ENCODE measurements at regions not wholly inside any gene's neighbourhood (a gene's known extent, or its start where the extent isn't known, plus 50 kb on each side); places are given as distances from the start of the nearest gene placed in this dataset.
A peak's percentile ranks its signal among the peaks of the same experiment; 100 is the strongest.
"Not testable (repeated sequence)": the region's sequence is repeated elsewhere in the genome, so short reads cannot be mapped to it uniquely, and the experiment has no call there.

GRCh38 chr16:88190592-88191095 lies 192.1 kb upstream of the ZNF469 start:
- DNase-seq, result not testable (repeated sequence)

DNA sequence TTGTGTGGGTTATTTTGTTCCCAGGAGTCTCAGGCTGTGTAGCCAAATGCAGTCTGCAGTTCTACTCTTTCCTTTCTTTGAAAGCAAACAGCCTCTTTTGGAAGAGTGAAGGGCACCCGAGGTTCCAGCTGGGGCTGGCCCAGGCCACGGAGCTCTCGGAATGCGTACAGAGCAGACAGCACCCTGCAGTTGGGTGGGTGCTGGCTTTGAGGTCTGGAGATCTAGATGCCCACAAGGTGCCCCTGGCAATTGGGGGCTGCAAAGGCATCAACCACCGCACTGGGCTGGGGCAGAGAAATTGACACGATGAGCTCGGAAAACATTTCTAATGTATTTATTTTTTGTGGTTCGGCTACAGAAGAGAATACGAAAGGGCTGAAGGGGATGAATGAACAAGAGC lies 191.6 kb upstream of the ZNF469 start:
- DNase-seq, result not testable (repeated sequence)

- no peak for DNase-seq
Observed at GRCh38 chr16:88192601-88193000, 190.2 kb upstream of the ZNF469 start.

- peak; percentile 52 for DNase-seq
Observed at GRCh38 chr16:88193706-88194396, 188.9 kb upstream of the ZNF469 start.

- peak; percentile 70 for DNase-seq
Observed at GRCh38 chr16:88194397-88195268, 188.1 kb upstream of the ZNF469 start.

DNA sequence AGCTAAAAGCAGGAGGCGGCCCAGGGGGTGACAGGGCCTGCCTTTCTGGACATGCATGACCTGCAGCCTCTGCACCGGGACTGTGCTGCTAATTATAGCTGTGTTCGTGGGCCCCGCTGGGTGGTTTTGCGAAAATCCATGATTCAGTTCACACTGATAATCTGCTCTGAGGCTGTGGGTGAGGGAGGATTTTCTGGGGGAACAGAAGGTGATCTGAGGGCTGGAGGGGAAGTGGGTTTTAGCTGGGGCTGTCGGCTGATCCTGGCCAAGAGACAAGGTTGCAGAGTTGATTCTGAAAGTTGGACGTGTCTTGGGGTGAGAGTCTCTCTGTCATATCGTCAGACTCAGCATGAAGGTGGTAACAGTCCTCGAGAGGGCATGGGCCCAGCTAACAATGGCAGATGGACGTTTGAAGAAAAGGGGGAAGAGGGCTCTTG lies 187.5 kb upstream of the ZNF469 start:
- no peak for DNase-seq

DNA sequence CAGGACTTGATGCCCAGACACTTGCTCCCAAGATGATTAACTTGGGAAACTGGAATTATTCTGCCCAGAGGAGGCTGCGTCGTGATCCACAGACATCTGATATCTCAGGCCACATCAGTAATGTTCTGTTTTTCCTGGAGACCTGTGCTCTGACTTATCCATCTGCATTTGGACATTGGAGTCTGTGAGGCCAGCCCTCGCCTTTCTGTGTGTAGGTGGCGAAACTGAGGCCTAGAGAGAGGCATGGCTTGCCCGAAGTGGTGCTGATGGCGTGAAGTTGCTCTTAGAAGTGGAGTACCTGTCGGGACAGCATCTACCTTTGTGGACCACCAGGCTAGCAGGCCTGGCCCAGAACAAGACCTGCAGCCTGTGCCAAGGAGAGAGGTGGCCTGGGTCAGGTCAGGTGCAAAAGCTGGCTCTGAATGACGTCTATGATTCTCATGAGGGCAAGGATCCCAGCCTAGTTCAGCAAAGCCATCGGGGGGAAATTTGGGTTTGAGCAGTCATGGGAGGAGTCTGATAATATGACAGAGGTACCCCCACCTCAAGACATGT lies 186.8 kb upstream of the ZNF469 start:
- no peak for DNase-seq

GRCh38 chr16:88196471-88197400 lies 186.0 kb upstream of the ZNF469 start:
- no peak for DNase-seq

- DNase-seq, result no peak
Observed at GRCh38 chr16:88197481-88198456, 185.0 kb upstream of the ZNF469 start.

- not testable (repeated sequence) for DNase-seq
Observed at GRCh38 chr16:88198457-88199295, 184.1 kb upstream of the ZNF469 start.

DNA sequence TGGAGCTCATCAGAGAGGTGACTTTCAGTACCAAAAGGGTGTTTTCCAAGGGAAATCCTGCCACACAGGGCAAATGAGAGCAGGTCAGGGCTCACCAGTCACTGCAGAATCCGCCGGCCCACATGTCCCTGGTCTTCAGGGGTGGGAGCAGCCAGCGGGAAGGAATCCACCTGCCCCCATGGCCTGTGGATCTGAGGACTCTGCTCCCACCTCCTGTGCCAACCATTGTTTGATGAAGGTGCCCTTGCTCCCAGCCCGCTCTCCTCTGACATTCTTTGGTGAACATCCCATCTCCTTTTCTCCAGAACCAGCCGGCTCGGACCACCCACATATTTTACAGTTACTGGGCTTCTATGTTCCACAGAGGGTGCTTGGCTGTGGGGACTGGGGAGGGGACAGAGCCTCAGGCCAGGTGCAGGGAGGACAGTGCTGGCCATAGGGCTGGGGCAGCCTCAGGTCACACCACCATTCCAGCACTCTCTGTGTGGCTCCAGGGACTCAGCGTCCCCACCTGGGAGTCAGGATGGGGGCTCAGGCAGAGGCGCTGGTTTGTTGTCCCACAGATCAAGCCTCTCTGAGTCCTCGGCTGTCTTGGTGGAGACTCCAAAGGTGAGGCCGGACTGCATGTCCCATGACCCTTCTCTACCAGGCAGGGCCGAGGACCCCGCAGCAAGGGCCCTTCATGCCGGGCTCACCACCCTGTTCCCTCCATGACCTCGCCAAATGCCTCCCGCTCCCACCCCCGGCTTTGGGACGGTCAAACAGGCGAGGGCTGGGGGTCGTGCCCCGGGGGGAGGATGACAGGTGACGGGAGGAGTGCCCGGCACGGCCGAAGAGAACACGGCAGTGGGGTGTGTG lies 183.2 kb upstream of the ZNF469 start:
- DNase-seq, result not testable (repeated sequence)

DNA sequence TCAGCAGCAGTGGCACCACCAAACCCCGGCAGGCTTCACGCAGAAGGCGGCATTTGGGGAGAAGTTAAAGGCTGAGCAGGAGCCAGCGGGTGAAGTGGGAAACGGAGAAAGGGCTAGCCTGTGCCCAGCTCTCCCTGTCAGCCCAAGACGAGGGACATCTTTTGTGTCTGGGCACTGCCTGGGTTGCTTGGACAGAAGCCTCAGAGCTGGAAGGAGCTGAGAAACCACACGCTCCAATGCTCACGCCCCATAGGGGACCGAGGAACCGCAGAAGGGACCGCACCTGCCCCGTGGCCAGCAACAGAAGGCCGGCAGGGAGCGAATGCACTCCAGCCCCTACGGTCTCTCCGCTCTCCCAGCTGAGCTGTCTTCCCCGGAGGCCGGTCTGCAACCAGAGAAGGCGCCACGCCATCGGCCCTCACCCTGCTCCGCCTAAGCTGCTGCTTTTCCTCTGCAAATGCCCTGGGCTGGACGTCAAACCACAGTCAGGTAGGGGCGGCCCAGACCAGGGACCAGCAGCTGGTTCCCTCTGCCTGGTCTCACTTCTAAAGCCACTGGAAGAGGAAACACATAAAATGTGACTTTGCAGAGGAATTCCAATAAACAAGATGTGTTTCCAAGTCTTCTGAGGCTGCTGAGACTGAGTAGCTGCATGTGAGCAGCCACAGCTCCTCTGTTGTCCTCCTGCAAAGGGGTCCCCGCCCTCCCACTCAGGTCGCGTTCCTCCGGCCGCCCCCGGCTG lies 182.4 kb upstream of the ZNF469 start:
- not testable (repeated sequence) for DNase-seq

DNA sequence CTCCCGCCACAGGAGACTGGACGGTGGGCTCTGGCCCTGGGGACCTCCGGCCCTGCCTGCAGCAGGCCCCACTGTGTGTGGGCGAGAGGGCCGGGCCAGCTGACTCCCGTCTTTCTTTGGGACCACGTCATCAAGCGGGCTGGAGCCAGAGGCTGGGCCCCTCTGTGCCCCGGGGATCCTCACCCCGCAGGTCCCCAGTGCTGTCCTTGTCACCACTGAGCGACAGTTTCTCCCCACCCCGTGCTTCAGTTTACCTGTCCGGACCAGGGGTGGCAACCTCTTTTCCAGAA lies 181.9 kb upstream of the ZNF469 start:
- no peak for DNase-seq

DNA sequence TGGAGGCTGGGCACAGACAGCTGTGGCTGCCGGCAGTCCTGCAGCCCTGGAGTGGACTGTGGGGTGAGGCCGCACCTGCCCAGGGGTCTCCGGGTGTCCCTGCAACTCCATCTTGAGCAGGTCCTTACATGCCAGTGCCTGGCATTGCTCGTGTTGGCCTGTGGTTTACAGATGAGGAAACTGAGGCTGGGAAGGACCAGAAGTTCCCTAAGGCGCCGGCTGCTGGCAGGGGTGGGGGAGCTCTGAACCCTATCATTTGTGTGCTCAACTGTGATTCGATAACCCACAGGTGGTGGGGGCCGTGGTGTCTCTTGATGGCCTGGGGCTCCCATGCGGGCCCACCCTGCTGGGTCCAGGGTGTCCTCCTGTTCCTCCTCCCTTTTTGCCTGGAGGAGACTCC lies 181.1 kb upstream of the ZNF469 start:
- DNase-seq, result not testable (repeated sequence)

DNA sequence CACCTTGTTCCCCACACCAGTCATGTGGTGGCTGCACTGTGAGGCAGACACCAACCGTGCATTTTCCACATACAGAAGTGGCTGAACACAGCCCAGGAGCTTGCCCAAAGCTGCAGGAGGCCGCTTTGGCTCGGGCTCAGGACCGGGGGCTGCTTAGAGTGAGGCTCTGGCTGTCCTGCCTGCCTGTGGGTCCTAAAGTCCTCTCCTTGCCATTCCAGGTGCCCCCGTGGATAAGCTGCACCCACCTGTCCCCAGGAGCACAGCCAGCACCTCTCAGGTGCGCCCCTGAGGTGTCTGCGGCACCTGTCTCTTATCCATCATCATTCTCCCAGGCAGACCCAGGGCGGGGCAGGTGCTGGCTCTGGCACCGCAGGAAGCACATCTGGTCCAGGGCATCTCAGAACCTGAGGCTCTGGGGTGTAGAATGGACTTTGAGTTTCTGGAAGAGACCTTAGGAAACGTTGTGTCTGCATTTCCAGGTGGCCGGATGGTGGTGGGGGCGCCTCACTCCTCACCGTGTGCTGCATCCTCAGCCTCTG lies 180.5 kb upstream of the ZNF469 start:
- DNase-seq, result no peak

GRCh38 chr16:88202856-88203681 lies 179.7 kb upstream of the ZNF469 start:
- not testable (repeated sequence) for DNase-seq
